ENCODE measurements at regions not wholly inside any gene's neighbourhood (a gene's known extent, or its start where the extent isn't known, plus 50 kb on each side); places are given as distances from the start of the nearest gene placed in this dataset.

DNA sequence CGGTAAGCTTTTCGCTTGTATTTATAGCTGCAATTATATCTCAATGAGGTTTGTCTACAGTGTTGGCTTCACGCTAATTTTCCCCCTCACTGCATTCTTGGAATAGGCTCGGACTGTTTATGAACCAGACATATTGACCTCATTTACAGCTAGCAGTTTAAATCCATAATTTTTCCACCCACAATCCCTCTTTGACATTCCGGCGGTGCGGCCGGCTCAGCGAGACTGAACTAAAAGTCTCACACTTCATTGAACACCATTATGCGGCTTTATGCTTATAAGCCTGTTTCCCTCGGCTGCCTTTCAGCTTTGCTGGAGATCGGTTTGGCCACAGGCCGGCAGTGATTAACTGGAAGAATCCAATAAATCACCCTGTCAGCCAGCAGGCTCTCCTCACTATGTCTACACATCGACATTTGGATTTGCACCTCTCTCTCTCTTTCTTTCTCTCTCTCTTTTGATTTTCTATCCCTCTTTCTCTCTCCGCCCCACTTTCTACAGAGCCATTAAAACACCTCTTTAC lies 315.0 kb upstream of the TLE4 start:
- DNase-seq (ENCODE audit: extremely low spot score, insufficient read length, low read depth) (no peak), FAIRE-seq (no peak)

- DNase-seq (ENCODE audit: extremely low spot score, insufficient read length, low read depth) (no peak), FAIRE-seq (no peak)
Observed at GRCh38 chr9:79257228-79257781, 314.5 kb upstream of the TLE4 start.

GRCh38 chr9:79257790-79258351 lies 313.9 kb upstream of the TLE4 start:
- DNase-seq (ENCODE audit: extremely low spot score, insufficient read length, low read depth), result no peak

DNA sequence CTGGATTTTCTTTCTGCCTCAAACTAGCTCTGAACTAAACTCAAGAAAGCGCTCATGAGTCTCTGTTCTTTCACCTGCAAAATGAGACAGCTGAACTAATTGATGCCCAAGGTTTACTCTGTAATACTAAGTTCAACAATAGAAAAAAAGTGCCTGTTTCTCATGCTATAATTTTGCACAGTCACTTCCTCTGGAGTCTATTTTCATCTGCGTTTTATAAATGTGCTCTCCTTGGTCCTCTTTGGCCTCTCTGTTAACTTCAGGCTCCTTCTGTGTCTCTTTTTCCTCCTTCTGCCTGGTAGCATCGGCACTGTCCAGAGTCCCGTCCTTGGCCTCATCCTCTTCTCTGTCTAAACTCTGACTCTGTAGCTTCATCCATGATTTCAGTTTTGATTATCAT lies 311.9 kb upstream of the TLE4 start:
- no peak for FAIRE-seq
- DNase-seq (ENCODE audit: extremely low spot score, insufficient read length, low read depth), result no peak

More at GRCh38 chr9:79257790-79258351, 313.9 kb upstream of the TLE4 start:
- no peak for FAIRE-seq

DNA sequence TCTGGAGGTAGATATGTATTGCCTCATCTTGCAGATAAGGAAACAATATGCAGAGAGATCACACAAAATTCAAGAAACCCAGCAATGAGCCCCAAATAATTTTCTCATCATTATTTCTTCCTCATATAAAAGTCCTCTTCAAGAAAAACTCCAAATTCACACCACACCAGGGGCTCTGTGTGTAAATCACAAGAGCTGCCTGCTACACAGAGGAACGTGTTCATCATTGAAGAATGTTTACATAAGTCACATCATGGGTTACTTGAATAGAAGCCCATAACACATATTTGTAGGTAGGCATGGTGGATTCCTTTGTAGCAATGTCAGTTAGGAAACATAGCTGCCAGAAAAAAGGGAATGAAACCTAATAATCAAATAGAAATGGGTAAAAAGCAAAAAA lies 308.1 kb upstream of the TLE4 start:
- FAIRE-seq, result no peak
- no peak for DNase-seq (ENCODE audit: extremely low spot score, insufficient read length, low read depth)

- FAIRE-seq, result no peak
- DNase-seq (ENCODE audit: extremely low spot score, insufficient read length, low read depth), result no peak
Observed at GRCh38 chr9:79264041-79264440, 307.7 kb upstream of the TLE4 start.

- DNase-seq (ENCODE audit: extremely low spot score, insufficient read length, low read depth), result no peak
- FAIRE-seq, result no peak
Observed at GRCh38 chr9:79264511-79265355, 307.0 kb upstream of the TLE4 start.

DNA sequence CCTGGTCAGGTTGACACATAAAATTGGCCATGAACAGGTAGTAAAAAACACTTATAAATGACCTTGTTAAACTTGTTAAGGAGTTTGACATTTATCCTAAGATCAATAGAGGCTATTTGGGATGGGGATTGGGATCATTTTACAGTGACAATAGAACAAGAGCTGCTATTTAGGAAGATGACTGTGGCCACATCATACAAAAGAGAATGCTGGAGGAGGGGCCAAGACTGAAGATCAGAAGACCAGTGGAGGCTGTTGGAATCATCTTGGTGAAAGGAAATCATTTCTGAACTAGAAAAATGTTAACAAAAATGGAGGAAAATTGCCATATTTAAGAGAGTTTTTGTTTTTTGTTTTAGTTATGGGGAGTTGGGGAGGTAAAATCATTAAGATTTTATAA lies 304.8 kb upstream of the TLE4 start:
- DNase-seq (ENCODE audit: extremely low spot score, insufficient read length, low read depth) (no peak), FAIRE-seq (no peak)

DNA sequence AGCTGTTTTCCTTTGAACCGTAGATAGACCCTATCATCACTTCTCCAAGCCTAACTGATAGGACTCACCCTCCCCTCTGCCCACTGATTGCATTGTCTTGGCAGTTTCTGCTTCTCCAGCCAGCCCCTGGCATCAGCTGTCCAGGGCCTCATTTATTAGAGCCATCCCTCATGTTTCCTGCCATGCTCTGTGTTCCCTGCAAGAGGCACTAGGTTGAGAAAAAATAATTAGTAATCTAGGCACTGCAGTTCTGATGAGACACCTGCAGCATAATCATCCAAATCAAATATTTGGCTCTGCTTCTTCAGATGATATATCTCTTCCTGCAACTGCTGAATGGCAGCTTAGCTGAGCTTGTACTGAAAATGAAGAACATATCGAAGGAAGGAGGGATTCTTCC lies 303.0 kb upstream of the TLE4 start:
- DNase-seq (ENCODE audit: extremely low spot score, insufficient read length, low read depth), result no peak
- FAIRE-seq, result no peak

DNA sequence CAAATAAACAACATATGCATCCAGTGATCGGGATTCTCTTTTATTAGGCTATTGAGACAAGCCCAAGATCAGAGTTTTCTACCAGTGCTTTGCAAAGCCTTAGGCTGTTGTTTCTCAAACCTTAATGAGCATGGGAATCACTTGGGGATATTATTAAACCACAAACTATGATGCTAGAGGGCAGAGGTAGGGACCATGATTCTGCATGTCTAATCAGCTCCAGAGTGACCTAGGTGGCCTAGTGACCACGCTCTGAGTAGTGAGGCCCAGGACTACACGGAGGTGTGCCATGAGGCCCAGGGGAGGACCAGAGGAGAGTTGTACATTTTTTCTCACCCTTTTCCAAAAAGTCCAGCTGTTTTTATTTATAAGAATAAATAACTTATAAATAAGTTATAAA lies 298.5 kb upstream of the TLE4 start:
- no peak for FAIRE-seq
- no peak for DNase-seq (ENCODE audit: extremely low spot score, insufficient read length, low read depth)

DNA sequence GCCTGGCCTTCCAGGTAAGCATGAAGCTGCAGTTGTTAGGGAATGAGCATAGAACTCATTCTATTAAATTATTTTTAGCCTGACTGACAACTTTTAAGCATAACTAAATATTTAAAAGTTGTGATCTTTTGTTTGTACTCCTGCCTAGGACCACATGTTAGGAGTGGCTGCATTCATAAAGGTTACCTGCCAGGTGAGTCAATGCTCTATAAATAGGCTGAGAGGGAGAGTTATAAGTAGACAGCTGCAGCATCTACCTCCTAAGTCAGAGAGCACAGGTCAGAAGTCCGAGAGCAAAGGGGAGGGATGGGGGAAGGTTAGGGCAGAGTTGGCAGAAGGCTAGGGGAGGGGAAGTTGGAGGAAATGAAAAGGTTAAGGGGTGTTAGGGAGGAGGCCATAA lies 292.4 kb upstream of the TLE4 start:
- no peak for FAIRE-seq
- no peak for DNase-seq (ENCODE audit: extremely low spot score, insufficient read length, low read depth)

GRCh38 chr9:79280691-79281090 lies 291.1 kb upstream of the TLE4 start:
- FAIRE-seq (no peak), DNase-seq (ENCODE audit: extremely low spot score, insufficient read length, low read depth) (no peak)

DNA sequence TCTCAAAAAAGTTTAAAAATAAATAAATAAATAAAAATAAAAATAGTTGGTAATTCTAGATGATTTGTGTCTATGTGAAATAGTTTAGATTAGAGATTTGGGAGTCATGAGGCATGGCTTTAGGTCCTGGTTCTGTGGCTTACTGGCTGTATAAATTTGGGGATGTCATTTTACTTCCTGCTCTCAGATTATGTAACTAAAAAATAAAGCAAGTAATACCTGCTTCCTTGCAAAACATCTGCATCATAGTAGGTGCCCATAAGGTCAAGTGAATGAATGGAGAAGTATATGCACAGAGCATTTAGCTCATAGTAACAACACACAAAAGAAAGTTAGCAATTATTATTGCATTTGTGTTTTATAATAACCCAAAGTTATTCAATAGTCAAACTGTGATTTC lies 287.7 kb upstream of the TLE4 start:
- DNase-seq (ENCODE audit: extremely low spot score, insufficient read length, low read depth) (no peak), FAIRE-seq (no peak)

GRCh38 chr9:79286992-79287707 lies 284.6 kb upstream of the TLE4 start:
- DNase-seq (ENCODE audit: extremely low spot score, insufficient read length, low read depth), result no peak
- FAIRE-seq, result no peak

DNA sequence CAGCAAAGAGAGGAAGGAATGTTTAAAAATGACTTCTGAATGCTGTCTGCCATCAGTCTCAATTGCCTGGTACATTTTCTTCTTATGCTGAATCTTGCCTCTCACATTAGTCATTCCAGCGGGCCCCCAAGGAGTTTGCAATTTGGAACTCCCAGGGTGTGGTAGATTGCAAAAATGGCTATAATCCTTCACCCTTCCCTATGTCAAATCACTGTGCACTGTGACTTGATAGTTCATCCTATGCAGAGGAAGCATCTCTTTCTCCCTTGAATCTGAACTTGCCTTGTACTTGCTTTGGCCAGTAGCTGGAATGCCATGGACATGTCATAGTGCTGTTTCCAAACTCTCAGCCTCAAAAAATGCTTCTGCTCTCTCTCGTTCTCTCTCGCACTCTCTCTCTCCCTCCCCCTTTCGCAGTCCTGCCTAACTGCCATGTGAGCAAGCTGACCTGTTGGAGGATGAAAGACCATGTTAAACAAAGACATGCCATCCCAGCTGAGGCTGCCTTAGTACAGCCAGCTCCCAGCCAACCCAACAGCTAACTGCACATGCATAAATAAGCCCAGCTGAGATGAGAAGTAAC lies 284.0 kb upstream of the TLE4 start:
- FAIRE-seq (no peak), DNase-seq (ENCODE audit: extremely low spot score, insufficient read length, low read depth) (no peak)

DNA sequence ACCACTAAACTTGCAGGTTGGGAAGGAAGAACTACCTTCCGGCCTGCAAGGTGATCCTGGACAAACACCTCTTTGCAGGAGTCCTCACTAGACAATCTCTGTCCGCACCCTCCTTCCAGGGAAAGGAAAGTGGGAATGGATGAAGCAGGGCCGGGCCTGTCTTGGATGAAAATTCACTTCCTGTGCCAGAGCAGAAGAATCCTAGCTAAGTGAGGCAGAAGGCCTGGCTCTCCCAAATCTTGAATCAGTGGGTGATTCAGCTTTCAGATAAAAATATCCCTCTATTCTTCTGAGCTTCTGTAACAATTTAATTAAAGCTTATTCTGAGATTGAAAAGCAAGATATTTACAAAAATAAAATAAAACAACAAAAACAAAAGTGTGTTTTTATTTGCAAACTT lies 281.9 kb upstream of the TLE4 start:
- FAIRE-seq (no peak), DNase-seq (ENCODE audit: extremely low spot score, insufficient read length, low read depth) (no peak)

DNA sequence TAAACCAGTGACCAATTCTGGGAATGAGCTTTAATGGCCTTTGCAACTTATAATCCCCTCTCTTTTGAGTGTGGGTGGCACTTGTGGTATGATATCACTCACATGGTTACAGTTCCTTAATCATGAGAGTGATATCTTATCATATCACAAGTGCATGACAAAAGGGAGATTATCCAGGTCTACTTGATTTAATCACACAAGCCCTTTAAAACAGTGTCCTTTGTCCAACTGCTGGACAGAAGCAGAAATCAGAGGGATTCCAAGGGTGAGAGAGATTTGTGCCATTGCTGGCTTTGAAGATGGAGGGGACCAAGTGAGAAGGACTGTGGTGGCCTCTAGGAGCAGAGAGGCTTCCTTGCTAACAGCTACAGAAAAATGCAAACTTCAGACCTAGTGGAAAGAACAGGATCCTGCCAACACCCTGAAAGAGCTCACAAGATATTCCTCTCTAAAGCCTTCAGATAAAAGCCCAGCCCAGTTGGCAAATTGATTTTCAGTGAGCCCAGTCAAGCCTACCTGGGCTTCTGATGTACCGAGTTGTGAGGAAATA lies 279.0 kb upstream of the TLE4 start:
- no peak for DNase-seq (ENCODE audit: extremely low spot score, insufficient read length, low read depth)
- no peak for FAIRE-seq

DNA sequence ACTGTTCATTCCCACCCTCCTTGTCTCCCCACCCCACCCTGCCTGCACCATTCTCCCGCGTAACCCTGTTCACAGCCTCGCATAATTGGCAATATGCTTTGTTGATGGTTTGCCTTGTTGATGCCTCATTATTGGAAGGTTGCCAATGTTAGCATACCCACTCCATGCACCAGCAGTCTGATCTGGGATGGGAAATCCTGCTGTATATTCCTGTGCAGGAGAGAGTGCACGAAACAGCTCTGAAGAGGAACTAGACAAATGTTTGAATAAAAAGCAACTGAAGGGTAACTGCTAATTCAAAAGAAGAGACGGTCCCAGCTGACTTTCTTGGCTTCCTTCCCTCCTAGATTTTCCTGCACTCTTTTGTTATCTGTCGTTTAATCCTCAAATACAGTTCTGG lies 271.7 kb upstream of the TLE4 start:
- DNase-seq (ENCODE audit: extremely low spot score, insufficient read length, low read depth) (no peak), FAIRE-seq (no peak)

DNA sequence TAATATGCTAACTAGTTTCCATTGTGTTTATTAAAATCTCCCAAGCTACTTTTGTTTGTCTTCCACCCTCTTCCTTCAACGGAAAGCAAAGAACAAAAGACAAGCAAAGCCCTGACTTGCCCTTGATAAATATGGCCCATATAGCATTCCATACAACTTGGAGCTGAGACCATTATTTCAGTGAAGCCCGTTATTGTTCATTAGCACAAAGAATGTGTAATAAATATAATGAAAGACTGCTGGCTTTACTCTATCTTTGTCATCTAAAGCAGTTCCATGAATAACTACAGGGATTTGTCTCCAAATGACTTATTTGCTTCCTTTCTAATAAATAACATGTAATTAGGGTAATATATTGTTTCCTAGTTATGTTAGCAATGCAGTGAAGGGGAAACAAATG lies 270.7 kb upstream of the TLE4 start:
- DNase-seq (ENCODE audit: extremely low spot score, insufficient read length, low read depth) (no peak), FAIRE-seq (no peak)
